Stimulated activated CD8-positive, alpha-beta memory T cell treated with anti-CD3 and anti-CD28 coated beads, Interleukin-7, amount 100 ng/mL, for 24 hours (primary cell): ENCODE measurements at regions not wholly inside any gene's neighbourhood (a gene's known extent, or its start where the extent isn't known, plus 50 kb on each side); places are given as distances from the start of the nearest gene placed in this dataset.
"Not testable (repeated sequence)": the region's sequence is repeated elsewhere in the genome, so short reads cannot be mapped to it uniquely, and the experiment has no call there.

Experiments
- DNase-seq: peaks from one replicate; pipeline ENCODE4 v3.0.0-alpha.2; 2020; ENCODE audit warnings: low read depth

GRCh38 chr1:98287626-98288025 is 366.8 kb upstream of the DPYD start:
- DNase-seq: no peak

- no peak for DNase-seq
Observed at GRCh38 chr1:98286656-98287055, 365.8 kb upstream of the DPYD start.

GRCh38 chr1:98285286-98285685 is 364.5 kb upstream of the DPYD start:
- DNase-seq: not testable (repeated sequence)

GRCh38 chr1:98280049-98280448 is 359.2 kb upstream of the DPYD start:
- no peak for DNase-seq

DNA sequence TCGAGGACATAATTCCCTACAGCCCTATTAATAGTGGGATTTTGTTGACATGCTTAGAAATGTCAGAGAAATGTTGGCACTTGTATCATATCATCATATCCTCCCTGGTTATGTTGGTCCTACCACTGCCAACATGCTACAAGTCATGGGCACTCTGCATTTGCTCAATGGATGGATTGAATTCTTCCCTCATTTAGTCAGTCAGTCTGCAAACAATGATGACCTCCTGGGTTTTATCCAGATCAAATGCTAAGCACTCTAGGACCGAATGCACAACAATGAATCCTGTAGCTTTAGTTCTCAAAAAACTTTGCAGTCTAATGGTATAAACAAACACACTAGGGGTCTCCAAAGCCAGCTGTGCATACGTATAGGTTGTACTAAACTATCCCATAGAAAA is 357.2 kb upstream of the DPYD start:
- no peak for DNase-seq

DNA sequence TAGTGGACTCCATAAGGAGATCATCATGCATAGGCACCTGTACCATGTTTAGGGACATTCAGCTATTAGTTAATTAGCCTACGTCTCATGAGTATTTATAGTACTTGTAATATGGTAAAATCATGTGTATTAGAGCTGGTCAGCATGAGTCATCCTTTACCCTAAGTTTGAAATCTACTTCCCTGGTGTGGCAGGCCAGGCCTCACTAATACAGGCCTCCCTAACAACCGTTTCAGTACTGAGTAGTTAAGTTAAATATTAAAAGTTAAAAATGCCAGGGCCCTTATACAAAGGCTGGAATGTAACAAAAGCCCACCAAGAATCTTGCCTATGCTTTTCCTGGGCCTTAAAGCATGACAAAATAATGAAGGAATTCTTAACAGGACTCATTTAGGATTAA is 356.3 kb upstream of the DPYD start:
- no peak for DNase-seq

- DNase-seq: no peak
Observed at GRCh38 chr1:98276514-98276913, 355.7 kb upstream of the DPYD start.

DNA sequence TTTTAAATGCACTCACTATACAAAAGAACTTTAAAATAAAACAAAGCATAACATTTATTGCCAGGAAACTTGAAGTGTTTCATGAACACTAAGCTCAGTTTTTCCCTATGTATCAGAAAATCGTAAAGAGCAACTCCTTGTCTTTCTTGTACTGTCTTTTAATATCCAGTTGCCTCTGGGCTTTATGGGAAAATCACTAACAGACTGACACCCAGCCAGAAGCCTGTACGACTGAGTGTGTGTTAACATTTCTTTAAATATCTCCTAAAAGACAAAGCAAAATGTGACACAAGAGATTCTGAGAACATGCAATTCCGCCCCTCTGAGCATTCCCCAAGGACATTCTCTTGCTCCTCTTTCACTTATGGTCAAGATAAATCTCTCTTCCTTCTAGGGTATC is 347.5 kb upstream of the DPYD start:
- no peak for DNase-seq

- no peak for DNase-seq
Observed at GRCh38 chr1:98267423-98267822, 346.6 kb upstream of the DPYD start.

- no peak for DNase-seq
Observed at GRCh38 chr1:98264727-98265126, 343.9 kb upstream of the DPYD start.

DNA sequence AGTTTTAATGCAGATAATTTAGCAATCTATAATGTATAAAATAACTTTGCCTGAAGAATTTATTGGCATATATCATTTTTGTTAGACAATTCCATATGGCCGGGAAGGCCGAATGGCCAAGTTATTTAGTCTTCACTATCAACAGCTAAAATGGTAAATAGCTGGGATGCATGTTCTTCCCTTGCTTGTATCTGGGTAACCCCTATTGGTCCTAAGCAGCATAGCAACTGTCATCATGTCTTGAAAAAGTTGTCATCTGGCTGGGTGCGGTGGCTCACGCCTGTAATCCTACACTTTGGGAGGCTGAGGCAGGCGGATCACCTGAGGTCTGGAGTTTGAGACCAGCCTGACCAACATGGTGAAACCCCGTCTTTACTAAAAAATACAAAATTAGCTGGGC is 340.0 kb upstream of the DPYD start:
- no peak for DNase-seq

DNA sequence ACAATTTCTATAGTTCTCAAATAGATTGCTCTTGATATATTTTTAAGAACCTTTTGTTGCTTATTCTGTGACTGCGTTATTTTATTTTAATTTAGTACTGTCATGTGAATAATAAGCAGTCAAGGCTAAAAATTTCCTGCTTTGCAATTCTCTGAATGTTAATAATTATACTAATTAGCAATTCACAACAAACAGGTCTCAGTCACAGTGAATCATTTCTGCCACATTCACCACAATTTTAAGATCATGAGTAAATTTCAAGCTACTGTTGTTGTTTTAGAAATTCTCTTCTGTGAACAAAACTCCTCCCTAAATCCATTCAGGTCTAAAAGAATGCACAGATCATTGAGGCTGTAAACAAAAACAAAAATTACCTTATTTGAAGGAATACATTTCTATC is 339.6 kb upstream of the DPYD start:
- DNase-seq: no peak

GRCh38 chr1:98256700-98257099 is 335.9 kb upstream of the DPYD start:
- no peak for DNase-seq

DNA sequence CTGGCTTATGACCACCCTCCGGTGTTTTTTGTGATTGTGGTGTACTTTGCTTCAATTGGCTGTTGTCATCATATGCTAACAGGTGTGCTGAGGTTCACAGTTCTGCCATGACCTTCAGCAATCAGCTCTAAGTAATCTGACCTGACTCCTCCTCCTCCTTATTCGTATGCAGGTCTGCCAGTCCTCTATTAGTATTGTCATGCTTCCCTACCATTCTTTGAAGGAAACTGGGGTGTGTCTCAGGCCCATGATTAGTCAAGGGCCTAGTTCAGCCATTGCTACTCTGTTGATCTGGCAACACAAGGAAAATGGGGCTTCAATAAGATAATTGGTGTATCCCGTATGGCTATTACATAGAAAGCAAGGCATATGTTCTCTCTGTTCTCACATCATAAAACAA is 332.3 kb upstream of the DPYD start:
- no peak for DNase-seq

- DNase-seq: no peak
Observed at GRCh38 chr1:98251497-98251896, 330.7 kb upstream of the DPYD start.

DNA sequence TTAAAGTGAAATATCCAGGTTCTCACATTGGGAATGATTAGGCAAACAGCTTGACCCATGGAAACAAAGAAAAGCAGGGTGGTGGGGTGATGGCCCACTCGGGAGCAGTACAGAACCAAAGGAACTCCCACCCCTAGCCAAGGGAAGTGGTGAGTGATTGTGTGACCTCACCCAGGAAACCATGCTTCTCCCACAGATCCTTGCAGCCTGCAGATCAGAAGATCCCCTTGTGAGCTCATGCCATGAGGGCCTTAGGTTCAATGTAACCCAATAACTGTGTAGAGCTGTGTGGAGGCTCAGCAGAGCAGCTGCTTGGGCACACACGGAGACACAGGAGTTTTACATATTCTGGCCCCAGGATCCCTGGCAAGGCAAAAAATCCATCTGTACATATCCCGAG is 311.8 kb upstream of the DPYD start:
- DNase-seq: no peak

GRCh38 chr1:98222706-98223105 is 301.9 kb upstream of the DPYD start:
- DNase-seq: no peak

DNA sequence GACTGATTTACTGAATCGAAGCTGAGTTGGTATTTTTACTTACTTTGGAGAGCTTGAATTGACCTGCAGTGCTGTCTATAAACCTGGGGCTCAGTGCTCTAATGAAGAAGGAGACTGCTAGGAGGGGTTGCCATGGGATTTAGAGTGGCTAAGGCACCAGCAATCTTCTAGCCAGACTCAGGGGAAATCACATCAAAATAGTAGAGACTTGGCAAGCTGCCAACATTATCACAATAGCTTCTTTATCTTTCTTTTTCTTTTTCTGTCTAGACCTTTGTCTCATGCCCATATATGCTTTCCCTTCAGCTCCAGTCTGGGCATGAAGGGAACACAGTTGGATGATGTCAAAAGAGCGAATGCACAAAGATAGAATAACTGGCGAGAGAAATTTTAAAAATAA is 301.1 kb upstream of the DPYD start:
- DNase-seq: no peak

GRCh38 chr1:98217601-98218000 is 296.8 kb upstream of the DPYD start:
- no peak for DNase-seq

DNA sequence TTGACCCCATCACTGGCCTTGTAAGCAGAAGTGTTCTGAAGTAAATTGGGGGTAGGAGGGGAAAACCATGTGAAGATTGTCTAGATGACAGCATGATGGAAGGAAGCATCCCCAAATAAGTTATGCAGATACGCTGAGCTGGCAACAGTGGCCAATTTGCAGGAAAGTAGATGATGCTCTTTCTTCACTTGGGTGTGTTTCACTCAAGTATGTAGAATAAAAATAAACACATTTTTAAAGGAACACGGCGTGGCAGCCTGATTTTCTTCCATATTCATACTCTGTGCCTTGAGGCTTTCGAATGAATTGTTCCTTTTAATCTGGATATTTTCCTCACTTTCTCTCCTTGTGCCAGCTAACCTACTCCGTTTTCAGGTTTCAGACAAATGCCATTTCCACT is 295.5 kb upstream of the DPYD start:
- DNase-seq: no peak

- DNase-seq: no peak
Observed at GRCh38 chr1:98211271-98211845, 290.5 kb upstream of the DPYD start.

DNA sequence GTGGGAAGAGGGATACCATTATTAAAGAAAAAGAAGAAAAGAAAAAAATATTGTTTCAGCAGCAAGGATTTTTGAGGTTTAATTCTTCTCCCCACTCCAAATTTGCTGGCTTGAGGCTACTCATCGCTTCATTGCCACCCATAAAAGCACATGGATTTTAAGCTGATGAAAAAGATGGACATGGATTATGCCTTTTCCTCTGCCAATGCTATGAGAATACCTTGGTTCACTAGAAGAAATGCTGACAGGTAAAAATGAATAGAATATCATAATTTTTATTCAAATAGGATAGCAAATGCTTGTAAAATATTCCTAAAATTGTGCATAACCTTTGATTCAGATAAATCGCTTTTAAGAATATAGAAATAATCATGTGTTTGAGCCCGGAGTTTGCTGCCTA is 289.7 kb upstream of the DPYD start:
- DNase-seq: no peak

- no peak for DNase-seq
Observed at GRCh38 chr1:98210064-98210463, 289.2 kb upstream of the DPYD start.

DNA sequence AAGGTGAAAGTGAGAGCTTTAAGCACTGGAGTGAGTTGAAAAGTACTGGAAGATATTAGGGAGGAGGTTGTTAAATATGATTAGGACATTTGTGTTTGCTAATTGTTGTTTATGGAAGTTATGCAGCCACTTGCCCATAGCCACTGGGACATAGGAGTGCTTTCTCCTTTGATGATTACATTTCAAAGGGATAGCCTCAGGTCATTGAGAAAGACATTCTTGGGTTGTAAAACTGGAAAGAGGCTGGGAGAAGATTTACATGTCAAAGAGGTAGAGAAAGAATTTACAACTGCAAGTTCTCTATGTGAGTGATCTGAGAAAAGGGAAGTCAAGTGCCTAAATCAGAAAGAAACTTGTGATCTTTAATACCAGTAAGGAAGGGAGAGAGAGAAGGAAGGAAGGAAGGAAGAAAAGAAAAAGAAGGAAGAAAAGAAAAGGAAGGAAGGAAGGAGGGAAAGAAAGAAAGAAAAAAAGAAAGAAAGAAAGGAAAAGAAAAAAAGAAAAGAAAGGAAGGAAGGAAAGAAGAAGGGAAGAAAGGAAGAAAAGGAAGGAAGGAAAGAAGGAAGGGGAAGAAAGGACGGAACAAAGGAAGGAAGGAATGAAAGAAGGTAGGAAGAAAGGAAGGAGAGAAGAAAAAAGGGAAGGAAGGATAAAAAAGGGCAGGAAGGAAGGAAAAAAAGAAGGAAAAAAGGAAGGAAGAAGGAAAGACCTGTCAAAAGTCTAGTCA is 284.6 kb upstream of the DPYD start:
- no peak for DNase-seq
